Keratinocyte (primary cell): ENCODE measurements at regions not wholly inside any gene's neighbourhood (a gene's known extent, or its start where the extent isn't known, plus 50 kb on each side); places are given as distances from the start of the nearest gene placed in this dataset.

Experiments
- EZH2 ChIP-seq: IDR thresholded peaks from one replicate; pipeline ENCODE4 v1.6.1; 2012; ENCODE audit warnings: inconsistent platforms, mild to moderate bottlenecking, low read length, moderate library complexity
- TF ChIP-seq, protein P1 (sequence below), 3 experiments: IDR thresholded peaks in 1 of 3; conservative IDR thresholded peaks in 1 of 3; optimal IDR thresholded peaks in 1 of 3; 2 replicates in 2 of 3; 3 replicates in 1 of 3; pipeline versions ENCODE3 to v1.5.1; 2011; ENCODE audit warnings: low read length in 3 of 3, mild to moderate bottlenecking in 3 of 3, moderate library complexity in 2 of 3, control low read depth in 1 of 3, inconsistent platforms in 1 of 3; ENCODE audit not compliant: insufficient read depth in 2 of 3; ENCODE audit errors: extremely low read depth in 1 of 3

DNA sequence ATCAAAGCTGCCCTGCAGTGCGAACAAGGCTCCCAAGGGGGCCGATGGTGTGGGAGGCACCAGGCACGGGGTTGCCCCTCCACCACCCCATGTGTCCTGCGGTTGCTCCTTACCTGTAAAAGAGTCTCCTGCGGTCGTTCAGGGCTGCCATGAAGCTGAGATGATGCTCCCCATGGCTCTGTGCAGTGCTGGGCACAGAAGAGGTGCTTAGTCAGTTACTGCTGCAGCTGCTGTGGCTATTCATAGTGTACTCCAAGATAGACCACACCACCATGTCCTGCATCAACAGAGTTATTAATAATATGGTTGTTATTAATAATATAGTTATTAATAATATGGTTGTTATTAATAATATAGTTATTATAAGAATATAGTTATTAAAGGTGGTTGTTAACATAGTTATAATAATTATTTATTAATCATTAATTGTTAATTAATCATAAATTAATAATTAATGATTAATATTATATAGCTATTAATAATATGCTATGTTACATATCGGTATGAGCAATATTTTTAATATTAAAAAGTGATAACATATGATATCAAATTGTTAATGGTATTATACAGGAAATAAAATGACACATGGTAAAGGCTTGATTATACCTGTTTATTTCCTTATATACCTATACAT lies 97.0 kb upstream of the PFKP start:
- TF ChIP-seq, protein P1, sequence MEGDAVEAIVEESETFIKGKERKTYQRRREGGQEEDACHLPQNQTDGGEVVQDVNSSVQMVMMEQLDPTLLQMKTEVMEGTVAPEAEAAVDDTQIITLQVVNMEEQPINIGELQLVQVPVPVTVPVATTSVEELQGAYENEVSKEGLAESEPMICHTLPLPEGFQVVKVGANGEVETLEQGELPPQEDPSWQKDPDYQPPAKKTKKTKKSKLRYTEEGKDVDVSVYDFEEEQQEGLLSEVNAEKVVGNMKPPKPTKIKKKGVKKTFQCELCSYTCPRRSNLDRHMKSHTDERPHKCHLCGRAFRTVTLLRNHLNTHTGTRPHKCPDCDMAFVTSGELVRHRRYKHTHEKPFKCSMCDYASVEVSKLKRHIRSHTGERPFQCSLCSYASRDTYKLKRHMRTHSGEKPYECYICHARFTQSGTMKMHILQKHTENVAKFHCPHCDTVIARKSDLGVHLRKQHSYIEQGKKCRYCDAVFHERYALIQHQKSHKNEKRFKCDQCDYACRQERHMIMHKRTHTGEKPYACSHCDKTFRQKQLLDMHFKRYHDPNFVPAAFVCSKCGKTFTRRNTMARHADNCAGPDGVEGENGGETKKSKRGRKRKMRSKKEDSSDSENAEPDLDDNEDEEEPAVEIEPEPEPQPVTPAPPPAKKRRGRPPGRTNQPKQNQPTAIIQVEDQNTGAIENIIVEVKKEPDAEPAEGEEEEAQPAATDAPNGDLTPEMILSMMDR (optimal IDR thresholded peaks at IDR 0.05 in 1 of 3, IDR thresholded peaks at IDR 0.05 in 1 of 3, conservative IDR thresholded peaks at IDR 0.05 in 1 of 3; ENCODE audit: extremely low read depth in 1 of 3, insufficient read depth in 2 of 3, low read length in 3 of 3), result no peak
- TF ChIP-seq EZH2, result no peak
